Mammary epithelial cell (primary cell): ENCODE measurements at regions not wholly inside any gene's neighbourhood (a gene's known extent, or its start where the extent isn't known, plus 50 kb on each side); places are given as distances from the start of the nearest gene placed in this dataset.

Experiments
- EZH2 ChIP-seq: IDR thresholded peaks from 2 replicates; pipeline ENCODE4 v1.6.1; 2012; ENCODE audit warnings: low read length, inconsistent platforms, borderline replicate concordance
- TF ChIP-seq, protein P1 (sequence below), 2 donors: IDR thresholded peaks in 1 of 2; conservative IDR thresholded peaks in 1 of 2; 2 replicates each; pipeline ENCODE4 v1.5.1; 2011 to 2012; ENCODE audit warnings: inconsistent platforms in 2 of 2, low read length in 2 of 2, mild to moderate bottlenecking in 2 of 2, control low read depth in 1 of 2, low read depth in 1 of 2; ENCODE audit not compliant: insufficient read depth in 1 of 2; ENCODE audit errors: extremely low read depth in 1 of 2

DNA sequence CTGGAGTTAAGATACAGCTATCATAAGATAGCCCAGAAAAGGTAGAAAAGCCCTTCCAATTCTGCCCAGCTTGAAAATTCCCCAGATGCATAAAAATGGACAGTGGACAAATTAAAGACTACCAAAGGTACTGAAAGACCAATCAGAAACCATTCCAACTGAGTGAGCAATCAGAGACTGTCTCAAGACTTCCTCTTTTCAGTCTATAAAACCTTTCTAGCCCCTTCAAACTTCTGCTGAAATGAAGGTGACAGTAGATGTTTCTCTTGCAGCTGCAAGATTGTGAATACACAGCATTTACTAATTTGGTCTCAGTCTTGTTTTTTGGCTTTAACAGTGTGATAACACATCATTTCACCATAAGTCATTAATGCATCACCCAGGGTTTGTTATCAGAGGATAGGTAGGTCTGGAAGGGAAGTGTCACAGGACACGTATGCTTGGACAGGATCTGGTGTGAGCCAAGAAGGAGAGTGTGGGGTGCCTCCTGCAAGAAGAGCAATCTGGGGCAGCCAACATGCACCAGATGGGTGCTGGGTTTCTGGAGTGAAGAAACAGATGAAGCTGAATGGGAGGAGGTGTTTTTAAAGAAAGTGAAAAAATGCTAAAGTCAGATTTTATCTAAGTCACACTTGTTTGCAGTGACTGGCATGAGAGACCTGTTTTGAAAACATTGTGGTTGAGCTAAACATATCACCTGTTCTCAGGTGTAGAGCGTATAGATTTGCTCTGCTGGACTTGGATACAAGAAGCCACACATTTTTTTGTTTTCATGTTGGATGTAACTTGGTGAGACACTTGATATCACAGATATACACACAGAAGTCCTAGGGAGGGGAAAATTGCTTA lies 75.3 kb upstream of the DDX18 start:
- TF ChIP-seq, protein P1, sequence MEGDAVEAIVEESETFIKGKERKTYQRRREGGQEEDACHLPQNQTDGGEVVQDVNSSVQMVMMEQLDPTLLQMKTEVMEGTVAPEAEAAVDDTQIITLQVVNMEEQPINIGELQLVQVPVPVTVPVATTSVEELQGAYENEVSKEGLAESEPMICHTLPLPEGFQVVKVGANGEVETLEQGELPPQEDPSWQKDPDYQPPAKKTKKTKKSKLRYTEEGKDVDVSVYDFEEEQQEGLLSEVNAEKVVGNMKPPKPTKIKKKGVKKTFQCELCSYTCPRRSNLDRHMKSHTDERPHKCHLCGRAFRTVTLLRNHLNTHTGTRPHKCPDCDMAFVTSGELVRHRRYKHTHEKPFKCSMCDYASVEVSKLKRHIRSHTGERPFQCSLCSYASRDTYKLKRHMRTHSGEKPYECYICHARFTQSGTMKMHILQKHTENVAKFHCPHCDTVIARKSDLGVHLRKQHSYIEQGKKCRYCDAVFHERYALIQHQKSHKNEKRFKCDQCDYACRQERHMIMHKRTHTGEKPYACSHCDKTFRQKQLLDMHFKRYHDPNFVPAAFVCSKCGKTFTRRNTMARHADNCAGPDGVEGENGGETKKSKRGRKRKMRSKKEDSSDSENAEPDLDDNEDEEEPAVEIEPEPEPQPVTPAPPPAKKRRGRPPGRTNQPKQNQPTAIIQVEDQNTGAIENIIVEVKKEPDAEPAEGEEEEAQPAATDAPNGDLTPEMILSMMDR (conservative IDR thresholded peaks at IDR 0.05 in 1 of 2, IDR thresholded peaks at IDR 0.05 in 1 of 2; ENCODE audit: extremely low read depth in 1 of 2, insufficient read depth in 1 of 2, low read depth in 1 of 2, low read length in 2 of 2), result no peak
- TF ChIP-seq EZH2, result no peak
